GM10266 (cell line): ENCODE measurements at regions not wholly inside any gene's neighbourhood (a gene's known extent, or its start where the extent isn't known, plus 50 kb on each side); places are given as distances from the start of the nearest gene placed in this dataset.
A peak's percentile ranks its signal among the peaks of the same experiment; 100 is the strongest.

Source experiments
- DNase-seq: peaks from one replicate; pipeline ENCODE4 v3.0.0; 2012; ENCODE audit errors: extremely low spot score
- TF ChIP-seq, protein P1 (sequence below): IDR thresholded peaks from 2 replicates; pipeline ENCODE4 v1.5.1; 2012; ENCODE audit warnings: mild to moderate bottlenecking, low read depth; ENCODE audit not compliant: control insufficient read depth, insufficient read depth; ENCODE audit errors: missing control alignments

DNA sequence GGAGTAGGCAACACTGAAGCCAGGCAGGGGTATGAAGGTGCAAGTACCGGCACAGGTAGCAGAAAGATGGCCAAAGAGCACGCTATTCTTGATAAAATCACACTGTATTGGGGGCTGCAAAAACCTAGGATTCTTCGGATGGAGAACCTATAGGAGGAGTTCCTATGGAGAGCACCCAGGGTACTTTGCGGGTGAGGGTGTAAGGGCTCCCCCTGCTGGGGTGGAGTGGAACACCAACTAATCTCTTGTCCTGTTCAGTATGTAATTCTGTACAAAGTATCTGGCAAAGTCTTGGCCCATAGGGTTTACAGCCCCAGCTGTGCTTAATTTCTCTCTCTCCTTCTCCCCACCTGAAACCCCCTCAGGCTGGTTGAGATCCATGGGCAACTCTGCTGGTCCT lies 393.1 kb upstream of the ASIC2 start:
- DNase-seq, result peak; percentile 32

DNA sequence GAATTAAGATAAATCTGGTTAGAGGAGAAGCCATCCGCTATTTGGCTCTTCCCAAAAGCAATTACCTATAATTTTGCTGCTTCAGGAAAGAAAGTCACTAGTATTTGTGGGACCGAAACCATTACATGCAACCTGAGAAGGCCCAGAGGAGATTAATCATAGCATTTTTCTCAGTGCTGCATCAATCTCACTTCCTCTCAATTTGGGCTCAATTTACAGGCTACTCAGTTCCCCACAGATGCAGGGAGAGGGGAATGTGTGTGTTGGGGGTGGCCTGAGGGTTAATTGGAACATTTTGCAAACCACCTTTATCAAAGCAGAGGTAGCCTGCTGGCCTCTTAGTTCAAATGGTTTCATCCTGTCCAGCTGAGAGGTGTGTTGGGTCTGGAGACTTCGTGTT lies 394.7 kb upstream of the ASIC2 start:
- no peak for DNase-seq
- TF ChIP-seq, protein P1, sequence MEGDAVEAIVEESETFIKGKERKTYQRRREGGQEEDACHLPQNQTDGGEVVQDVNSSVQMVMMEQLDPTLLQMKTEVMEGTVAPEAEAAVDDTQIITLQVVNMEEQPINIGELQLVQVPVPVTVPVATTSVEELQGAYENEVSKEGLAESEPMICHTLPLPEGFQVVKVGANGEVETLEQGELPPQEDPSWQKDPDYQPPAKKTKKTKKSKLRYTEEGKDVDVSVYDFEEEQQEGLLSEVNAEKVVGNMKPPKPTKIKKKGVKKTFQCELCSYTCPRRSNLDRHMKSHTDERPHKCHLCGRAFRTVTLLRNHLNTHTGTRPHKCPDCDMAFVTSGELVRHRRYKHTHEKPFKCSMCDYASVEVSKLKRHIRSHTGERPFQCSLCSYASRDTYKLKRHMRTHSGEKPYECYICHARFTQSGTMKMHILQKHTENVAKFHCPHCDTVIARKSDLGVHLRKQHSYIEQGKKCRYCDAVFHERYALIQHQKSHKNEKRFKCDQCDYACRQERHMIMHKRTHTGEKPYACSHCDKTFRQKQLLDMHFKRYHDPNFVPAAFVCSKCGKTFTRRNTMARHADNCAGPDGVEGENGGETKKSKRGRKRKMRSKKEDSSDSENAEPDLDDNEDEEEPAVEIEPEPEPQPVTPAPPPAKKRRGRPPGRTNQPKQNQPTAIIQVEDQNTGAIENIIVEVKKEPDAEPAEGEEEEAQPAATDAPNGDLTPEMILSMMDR, result no peak

More for the DNA sequence above, 393.1 kb upstream of the ASIC2 start:
- TF ChIP-seq, protein P1, result peak; percentile 34

DNA sequence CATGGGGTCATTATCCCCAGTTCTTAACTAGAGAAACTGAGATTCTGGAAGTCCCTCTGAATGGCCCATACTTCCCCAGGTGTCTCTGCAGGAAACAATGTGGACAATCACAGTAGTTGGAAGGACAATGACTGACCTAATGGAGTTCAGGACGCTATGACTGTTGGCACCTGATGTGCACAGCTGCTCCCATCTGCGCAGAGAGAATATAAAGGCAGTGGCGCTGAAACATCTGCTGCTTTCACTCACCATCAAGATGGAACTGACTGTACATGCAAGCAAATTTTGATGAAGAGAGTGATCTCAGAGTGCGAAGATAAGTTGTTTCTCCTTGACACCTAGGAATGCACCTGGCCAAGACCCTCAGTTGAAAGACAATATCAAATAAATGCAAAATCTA lies 395.7 kb upstream of the ASIC2 start:
- TF ChIP-seq, protein P1, result no peak
- DNase-seq, result no peak

DNA sequence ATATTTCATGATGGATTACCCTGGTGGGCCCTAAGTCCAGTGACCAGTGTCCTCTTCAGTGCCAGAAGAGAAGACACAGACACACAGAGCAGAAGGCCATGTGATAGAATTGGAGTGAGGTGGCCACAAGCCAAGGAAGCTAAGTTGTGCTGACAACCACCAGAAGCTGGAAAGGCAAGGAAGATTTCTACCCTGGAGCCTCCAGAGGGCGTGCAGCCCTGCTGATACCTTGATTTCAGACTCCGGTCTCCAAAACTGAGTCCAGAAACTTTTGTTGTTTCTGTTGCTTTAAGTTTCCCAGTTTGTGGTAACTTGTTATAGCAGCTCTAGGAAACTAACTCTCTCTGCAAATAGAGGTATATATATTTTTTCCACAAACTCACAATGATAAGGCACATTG lies 396.6 kb upstream of the ASIC2 start:
- TF ChIP-seq, protein P1, result peak; percentile 11
- DNase-seq, result no peak

DNA sequence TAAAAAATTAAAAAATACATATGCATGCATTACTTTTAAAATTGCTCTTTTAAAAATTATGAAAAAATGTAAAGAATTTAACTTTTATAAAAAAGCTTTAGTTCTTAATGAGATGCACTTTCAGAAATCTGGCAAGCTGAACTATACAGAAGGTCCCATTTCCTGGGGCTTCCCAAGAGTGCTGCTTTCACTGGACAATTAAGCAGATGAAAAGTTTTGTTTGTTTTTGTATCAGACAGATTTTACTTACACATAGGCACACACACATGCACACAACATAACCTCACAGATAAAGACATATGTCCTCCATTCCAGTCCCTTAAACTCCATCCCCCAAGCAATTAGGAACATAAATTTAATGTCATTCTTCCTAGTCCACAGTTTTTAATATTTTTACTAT lies 402.3 kb upstream of the ASIC2 start:
- no peak for DNase-seq

DNA sequence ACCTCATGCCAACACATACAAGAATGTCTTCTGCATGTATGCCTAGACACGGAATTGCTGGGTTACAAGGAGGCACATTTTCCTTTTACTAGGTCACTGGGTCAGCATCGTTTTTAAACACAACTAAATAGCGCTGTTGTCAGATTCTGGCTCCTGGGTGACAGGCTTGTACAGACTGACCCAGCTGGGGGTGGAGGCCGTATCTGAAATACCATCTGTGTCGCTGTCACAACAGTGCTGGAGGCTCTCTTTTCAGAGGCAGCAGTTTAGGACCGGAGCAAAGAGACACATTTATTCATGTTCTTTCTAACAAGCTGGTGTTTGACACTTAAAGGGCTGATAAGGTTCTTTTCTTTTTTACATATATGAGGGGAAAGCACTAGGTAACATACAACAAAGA lies 403.0 kb upstream of the ASIC2 start:
- TF ChIP-seq, protein P1, result no peak
- DNase-seq, result no peak

More for the DNA sequence above, 402.3 kb upstream of the ASIC2 start:
- TF ChIP-seq, protein P1, result no peak

DNA sequence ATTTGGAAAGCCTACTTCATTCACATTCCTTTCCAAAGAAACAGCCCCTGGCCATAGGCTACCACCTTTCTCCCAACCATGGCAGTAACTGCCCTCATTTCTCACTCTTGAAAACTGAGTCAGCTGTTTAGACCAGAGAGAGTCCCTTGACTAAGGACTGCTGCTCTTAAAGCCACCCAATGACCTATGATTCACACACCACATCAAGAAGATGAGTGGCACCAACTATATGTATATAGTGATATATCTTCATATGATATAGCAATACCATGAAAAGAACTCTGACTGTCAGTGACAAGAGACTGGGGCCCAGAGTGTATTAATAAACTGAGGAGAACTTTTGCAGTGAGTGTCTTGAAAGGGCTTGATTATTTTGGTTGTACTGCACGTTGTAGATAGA lies 404.5 kb upstream of the ASIC2 start:
- no peak for DNase-seq
- TF ChIP-seq, protein P1, result no peak
